Naive B cell (primary cell): ENCODE measurements at regions not wholly inside any gene's neighbourhood (a gene's known extent, or its start where the extent isn't known, plus 50 kb on each side); places are given as distances from the start of the nearest gene placed in this dataset.

ENCODE experiments used
- ATAC-seq, 2 donors: fragments of 150-1000 bp; cut with Tn5 transposase; 2 replicates each; pipeline ENCODE4 v1.10.0; 2021; ENCODE audit warnings: low read depth in 2 of 2, mild to moderate bottlenecking in 2 of 2, moderate library complexity in 2 of 2
- DNase-seq: peaks from one replicate; pipeline ENCODE4 v3.0.0; 2022
- H3K27ac Mint-ChIP-seq, 6 donors: one replicate each; pipeline ENCODE4 v1.8.0; 2020 to 2022; ENCODE audit warnings: mild to moderate bottlenecking in 6 of 6, mixed read lengths in 6 of 6, moderate library complexity in 5 of 6, inconsistent platforms in 2 of 6
- H3K27me3 Mint-ChIP-seq, 3 donors: one replicate each; pipeline ENCODE4 v1.8.0; 2021 to 2022; ENCODE audit warnings: mixed read lengths in 3 of 3, mild to moderate bottlenecking in 1 of 3
- H3K36me3 Mint-ChIP-seq, 2 donors: one replicate each; pipeline ENCODE4 v1.8.0; 2020 to 2022; ENCODE audit warnings: mixed read lengths in 2 of 2, inconsistent platforms in 1 of 2, mild to moderate bottlenecking in 1 of 2
- H3K4me1 Mint-ChIP-seq, 3 donors: one replicate each; pipeline ENCODE4 v1.8.0; 2020 to 2022; ENCODE audit warnings: mixed read lengths in 3 of 3, inconsistent platforms in 1 of 3, mild to moderate bottlenecking in 1 of 3, moderate library complexity in 1 of 3
- H3K4me3 Mint-ChIP-seq, 8 donors: one replicate each; pipeline ENCODE4 v1.8.0; 2020 to 2022; ENCODE audit warnings: mild to moderate bottlenecking in 8 of 8, mixed read lengths in 8 of 8, moderate library complexity in 8 of 8, inconsistent platforms in 2 of 8
- H3K9me3 Mint-ChIP-seq, 7 donors: one replicate each; pipeline ENCODE4 v1.8.0; 2020 to 2022; ENCODE audit warnings: mixed read lengths in 7 of 7, mild to moderate bottlenecking in 5 of 7, inconsistent platforms in 2 of 7, moderate library complexity in 1 of 7

DNA sequence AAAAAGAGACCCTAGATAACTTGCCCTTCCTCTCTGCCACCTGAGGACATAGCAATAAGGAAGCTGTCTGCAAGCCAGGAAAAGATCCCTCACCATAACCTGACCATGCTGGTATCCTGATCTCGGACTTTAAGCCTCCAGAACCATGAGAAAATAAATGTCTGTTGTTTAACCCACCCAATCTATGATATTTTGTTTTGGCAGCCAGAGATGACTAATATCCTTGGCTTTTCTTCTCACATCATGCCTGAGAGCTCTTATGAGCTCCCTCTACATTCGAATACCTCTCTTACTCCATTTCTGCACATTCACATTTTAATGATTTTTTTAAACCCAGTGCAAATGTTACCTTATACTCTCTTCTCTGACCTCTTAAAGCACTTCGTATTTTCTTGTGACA lies 214.0 kb upstream of the CHRM2 start:
- ATAC-seq: no peak
- H3K9me3 Mint-ChIP-seq: peaks cover 0 to 10% (median 5%) of the 10 kb centered on the region in 7 donors

DNA sequence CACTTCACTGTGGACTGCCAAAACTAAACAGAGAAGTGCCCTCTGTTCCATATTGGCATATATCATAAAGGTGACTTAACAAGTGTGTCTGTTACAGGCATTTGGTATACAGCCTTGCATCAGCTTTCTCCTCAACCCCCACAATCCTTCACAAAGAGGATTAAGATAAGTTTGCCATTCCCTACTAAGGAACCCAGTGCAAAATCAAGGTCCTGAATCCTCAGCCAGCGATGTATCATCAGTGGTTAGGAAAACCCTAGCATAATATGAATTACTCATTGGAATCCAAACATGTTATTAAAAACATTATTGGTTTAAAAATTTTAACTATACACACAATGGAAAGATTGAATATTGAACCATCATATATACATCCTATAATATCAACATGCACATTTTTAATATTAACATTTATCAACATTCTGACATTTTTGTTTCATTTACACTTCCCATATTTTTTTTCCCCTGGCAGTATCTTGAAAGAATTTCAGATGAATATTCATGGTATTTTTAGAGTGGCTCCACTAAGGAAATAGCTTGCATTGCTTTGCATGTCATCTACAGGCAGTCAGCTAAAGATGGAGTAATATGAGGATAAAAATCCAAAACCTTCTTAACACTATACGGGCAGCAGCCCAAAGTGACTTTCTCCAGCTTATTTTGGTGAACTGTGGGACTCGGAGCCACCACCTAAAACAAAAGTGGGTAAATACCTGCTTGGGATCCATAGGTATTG lies 215.6 kb upstream of the CHRM2 start:
- no peaks in the 10 kb centered on the region for H3K36me3 Mint-ChIP-seq
- H3K27me3 Mint-ChIP-seq: no peaks in the 10 kb centered on the region
- no peak overlapping the region for H3K27ac Mint-ChIP-seq
- no peaks in the 10 kb centered on the region for H3K4me1 Mint-ChIP-seq
- peaks cover 0 to 25% (median 7%) of the 10 kb centered on the region in 7 donors for H3K9me3 Mint-ChIP-seq
- ATAC-seq (no peak), DNase-seq (no peak)
- no peak overlapping the region for H3K4me3 Mint-ChIP-seq

More for the DNA sequence above, 214.0 kb upstream of the CHRM2 start:
- DNase-seq: no peak
- no peaks in the 10 kb centered on the region for H3K4me1 Mint-ChIP-seq
- no peaks in the 10 kb centered on the region for H3K27me3 Mint-ChIP-seq
- H3K36me3 Mint-ChIP-seq: no peaks in the 10 kb centered on the region
- no peak overlapping the region for H3K27ac Mint-ChIP-seq
- no peak overlapping the region for H3K4me3 Mint-ChIP-seq

DNA sequence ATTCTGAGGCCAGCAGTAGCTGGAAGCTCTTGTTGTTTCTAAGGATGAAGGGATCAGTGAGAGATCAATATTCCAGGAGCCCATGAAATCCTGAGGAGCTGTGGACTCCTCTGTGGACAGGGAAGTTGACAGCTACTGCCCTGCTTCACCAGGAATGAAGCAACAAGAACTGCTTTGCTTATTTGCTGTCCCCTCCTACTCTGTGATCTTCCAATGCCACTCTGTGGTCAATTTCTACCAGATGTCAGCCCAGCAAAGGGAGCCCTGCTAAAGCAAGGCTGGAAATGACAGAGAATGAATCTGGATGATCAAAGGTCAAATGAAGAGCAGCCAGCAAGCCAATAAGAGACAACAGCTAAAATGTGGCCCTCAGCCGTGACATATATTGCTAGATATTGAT lies 227.5 kb upstream of the CHRM2 start:
- no peak for DNase-seq
- ATAC-seq: no peak
- no peaks in the 10 kb centered on the region for H3K27me3 Mint-ChIP-seq
- H3K4me1 Mint-ChIP-seq: no peaks in the 10 kb centered on the region
- no peak overlapping the region for H3K27ac Mint-ChIP-seq
- no peak overlapping the region for H3K4me3 Mint-ChIP-seq
- peaks cover 0 to 4% (median 2%) of the 10 kb centered on the region in 7 donors for H3K9me3 Mint-ChIP-seq
- H3K36me3 Mint-ChIP-seq: no peaks in the 10 kb centered on the region

DNA sequence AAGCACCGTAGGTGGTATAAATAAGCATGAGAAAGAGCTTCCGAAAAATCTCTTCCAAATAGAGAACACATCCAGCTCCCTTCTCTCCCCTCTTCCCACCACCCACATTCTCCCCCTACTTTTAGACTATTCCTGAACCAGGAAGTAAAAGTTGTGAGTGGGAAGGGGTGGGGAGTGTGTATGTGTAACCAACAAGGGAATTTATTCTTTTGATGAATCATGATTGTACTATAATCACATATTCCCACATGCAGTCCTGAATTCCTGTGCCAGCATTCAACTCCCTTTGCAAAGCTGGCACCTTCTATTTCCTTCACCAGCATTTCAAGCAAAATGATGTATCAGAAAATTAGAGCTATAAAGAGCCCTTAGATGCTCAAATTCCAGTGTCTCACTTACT lies 230.6 kb upstream of the CHRM2 start:
- ATAC-seq (no peak), DNase-seq (no peak)
- H3K27me3 Mint-ChIP-seq: no peaks in the 10 kb centered on the region
- H3K27ac Mint-ChIP-seq: no peak overlapping the region
- H3K4me3 Mint-ChIP-seq: no peak overlapping the region
- no peaks in the 10 kb centered on the region for H3K4me1 Mint-ChIP-seq
- no peaks in the 10 kb centered on the region for H3K36me3 Mint-ChIP-seq
- H3K9me3 Mint-ChIP-seq: peaks cover 0 to 10% (median 2%) of the 10 kb centered on the region in 7 donors

DNA sequence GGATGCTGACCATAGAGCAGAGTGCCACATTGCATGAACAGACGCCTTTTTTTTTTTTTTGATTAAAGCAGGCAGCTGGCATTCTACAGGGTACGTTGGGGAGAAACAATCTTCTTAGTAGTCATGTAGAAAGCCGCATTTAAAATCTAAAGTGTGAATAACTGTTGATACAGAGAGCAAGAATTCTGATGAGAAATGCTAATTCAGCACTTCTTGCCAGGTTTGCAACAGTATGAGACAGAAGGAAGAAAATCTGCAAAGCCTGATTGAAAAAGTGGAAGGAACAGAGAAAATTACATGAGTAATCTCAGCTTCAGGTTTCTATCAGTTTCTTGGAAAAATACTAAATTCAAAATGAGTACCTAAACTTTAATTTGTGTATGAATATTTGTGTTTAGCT lies 232.7 kb upstream of the CHRM2 start:
- no peak for DNase-seq
- no peak overlapping the region for H3K27ac Mint-ChIP-seq
- no peaks in the 10 kb centered on the region for H3K36me3 Mint-ChIP-seq
- peaks cover 0 to 11% (median 4%) of the 10 kb centered on the region in 7 donors for H3K9me3 Mint-ChIP-seq
- no peaks in the 10 kb centered on the region for H3K4me1 Mint-ChIP-seq
- no peak overlapping the region for H3K4me3 Mint-ChIP-seq
- no peak for ATAC-seq
- no peaks in the 10 kb centered on the region for H3K27me3 Mint-ChIP-seq

DNA sequence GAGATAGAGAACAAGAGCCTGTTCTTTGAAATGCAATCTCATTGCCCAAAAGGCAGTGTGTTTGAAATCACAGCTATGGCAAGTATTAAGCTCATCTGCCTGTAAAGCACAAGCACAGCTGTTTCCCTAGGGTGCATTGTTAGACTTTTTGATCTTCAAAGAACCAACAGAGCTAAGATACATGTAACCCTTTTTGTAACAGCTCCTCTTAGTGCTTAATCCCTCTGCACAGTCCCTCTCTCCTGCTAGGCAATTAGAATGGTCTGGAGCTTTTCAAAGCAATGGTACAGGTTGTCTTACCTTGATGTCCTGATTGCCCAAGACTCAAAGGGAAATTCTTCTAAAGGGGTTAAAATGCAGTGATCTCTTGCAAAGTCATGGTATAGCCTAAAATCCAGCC lies 249.6 kb upstream of the CHRM2 start:
- DNase-seq (no peak), ATAC-seq (no peak)
- H3K4me1 Mint-ChIP-seq: no peaks in the 10 kb centered on the region
- no peak overlapping the region for H3K4me3 Mint-ChIP-seq
- no peaks in the 10 kb centered on the region for H3K27me3 Mint-ChIP-seq
- H3K9me3 Mint-ChIP-seq: peaks cover 0 to 5% (median 3%) of the 10 kb centered on the region in 7 donors
- no peak overlapping the region for H3K27ac Mint-ChIP-seq
- H3K36me3 Mint-ChIP-seq: no peaks in the 10 kb centered on the region

DNA sequence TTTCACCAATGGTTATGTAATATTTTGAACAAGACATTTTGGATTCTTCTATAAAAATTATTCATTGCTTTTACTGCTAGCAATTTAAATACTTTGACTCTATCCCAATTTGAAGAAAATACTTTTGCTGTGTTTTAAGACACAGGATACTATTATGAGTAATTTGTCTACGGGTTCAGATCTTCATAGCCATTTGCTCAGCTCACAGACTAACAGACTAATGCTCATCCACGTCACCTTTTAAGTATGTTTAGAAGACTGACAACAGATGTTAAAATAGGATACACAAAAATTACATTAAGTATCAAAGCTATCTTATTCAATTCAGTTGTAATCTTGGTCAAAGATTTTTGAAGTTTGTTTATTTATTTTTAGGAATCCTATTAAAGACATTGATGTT lies 251.3 kb upstream of the CHRM2 start:
- DNase-seq: no peak
- no peak for ATAC-seq
- H3K27ac Mint-ChIP-seq: no peak overlapping the region
- no peak overlapping the region for H3K4me3 Mint-ChIP-seq
- no peaks in the 10 kb centered on the region for H3K27me3 Mint-ChIP-seq
- no peaks in the 10 kb centered on the region for H3K36me3 Mint-ChIP-seq
- no peaks in the 10 kb centered on the region for H3K4me1 Mint-ChIP-seq
- H3K9me3 Mint-ChIP-seq: peaks cover 4 to 9% (median 7%) of the 10 kb centered on the region in 7 donors

DNA sequence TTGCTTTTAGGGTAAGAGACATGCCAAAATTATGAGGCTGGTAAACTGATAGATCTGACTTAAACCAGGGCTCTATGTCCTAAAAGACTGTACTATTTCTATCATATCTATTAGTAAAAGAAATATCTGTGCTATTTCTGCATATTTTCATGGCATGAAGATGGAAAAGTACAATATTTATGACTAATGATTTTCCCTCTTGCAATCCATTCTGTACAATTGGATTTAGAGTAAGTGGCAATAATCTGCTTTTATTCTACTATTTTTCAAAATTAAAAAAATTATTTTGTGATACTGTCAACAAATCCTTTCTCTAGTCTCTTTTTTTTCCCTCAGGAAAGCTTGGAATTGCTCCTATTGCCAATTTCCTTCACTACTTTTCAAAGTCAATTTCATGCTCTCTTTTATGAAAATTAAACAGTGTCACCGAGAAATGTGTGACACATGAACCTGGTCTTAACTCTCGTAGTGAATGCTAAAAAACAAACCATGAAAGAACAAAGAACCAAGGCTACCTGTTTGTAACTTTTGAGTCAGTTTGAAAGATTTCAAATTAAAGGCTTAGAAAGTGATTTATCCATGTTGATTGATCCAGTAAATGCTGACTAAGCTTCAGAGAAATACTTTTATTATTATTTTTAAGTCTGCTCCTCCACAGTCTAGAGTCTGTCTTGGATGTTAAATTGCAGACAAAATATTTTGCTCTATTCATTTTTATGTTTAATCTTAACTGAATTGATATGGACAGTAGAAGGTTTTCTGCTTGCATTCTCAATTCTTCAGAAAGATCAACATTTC lies 262.7 kb upstream of the CHRM2 start:
- ATAC-seq: no peak
- DNase-seq: no peak
- Mint-ChIP-seq H3K36me3 (no peaks in the 10 kb centered on the region), H3K4me1 (no peaks in the 10 kb centered on the region), H3K4me3 (no peak overlapping the region), H3K9me3 (peaks cover 0 to 9% (median 4%) of the 10 kb centered on the region in 7 donors), H3K27me3 (no peaks in the 10 kb centered on the region), H3K27ac (no peak overlapping the region)

DNA sequence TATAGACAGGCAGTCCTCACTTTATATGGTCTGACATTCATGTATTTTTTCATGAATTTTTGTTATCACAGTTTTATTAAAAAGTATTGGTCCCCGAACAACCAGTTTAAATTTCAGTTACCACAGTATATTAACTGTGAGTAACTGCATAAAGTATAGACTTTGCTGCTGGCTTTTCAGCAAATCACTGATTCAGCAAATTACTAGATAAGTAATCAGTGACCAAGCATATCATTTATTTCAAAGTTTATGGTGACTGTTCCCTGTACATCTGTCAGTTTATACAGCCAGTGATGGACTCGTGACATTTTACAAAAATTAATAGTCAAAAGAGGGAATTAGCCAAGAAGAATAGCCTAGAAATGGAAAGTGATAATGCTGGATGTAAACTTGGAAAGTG lies 266.7 kb upstream of the CHRM2 start:
- peaks cover 6 to 10% (median 7%) of the 10 kb centered on the region in 7 donors for H3K9me3 Mint-ChIP-seq
- ATAC-seq (no peak), DNase-seq (no peak)
- H3K27ac Mint-ChIP-seq: no peak overlapping the region
- H3K36me3 Mint-ChIP-seq: no peaks in the 10 kb centered on the region
- no peak overlapping the region for H3K4me3 Mint-ChIP-seq
- no peaks in the 10 kb centered on the region for H3K27me3 Mint-ChIP-seq
- no peaks in the 10 kb centered on the region for H3K4me1 Mint-ChIP-seq

DNA sequence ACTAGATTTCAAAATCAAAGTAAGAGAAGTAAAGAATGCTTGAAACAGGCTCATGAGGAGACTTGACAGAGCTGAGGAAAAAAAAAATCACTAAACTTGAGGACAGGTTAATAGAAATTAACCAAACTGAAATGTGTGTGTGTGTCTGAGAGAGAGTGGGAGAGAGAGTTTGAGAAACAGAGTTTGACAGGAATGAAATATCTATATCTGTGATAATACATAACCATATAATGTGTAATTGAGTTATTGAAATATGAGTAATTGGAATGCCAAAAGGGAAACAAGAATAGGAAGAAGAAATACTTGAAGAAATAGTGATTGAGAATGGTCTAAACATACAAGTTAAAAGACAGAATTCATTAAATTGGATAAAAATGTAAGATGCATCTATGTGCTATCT lies 268.0 kb upstream of the CHRM2 start:
- ATAC-seq (no peak), DNase-seq (no peak)
- Mint-ChIP-seq H3K27me3 (no peaks in the 10 kb centered on the region), H3K9me3 (peaks cover 4 to 10% (median 7%) of the 10 kb centered on the region in 7 donors), H3K4me1 (no peaks in the 10 kb centered on the region), H3K36me3 (no peaks in the 10 kb centered on the region), H3K4me3 (no peak overlapping the region), H3K27ac (no peak overlapping the region)

DNA sequence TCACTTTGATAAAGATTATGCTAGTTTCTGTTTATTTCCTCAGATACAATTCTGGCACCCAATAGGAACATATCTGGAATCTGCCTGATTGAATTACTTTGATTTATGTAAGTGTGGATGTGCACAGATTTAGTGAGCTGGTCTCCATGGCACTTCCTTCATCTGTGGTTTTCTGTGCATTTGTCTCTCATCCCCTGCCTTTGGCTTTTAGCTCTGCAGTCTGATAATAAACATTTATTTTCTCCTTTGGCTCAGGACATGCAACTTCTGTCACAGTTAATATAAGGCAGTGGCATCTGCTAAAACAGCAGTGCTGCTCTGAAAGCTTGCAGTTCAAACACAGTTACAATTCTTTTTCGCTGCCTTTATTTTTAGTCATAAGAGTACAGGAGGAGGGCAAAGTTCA lies 273.7 kb upstream of the CHRM2 start:
- Mint-ChIP-seq H3K9me3 (peaks cover 0 to 10% (median 4%) of the 10 kb centered on the region in 7 donors), H3K27ac (no peak overlapping the region), H3K4me3 (no peak overlapping the region), H3K27me3 (no peaks in the 10 kb centered on the region), H3K36me3 (no peaks in the 10 kb centered on the region), H3K4me1 (no peaks in the 10 kb centered on the region)
- no peak for ATAC-seq
- DNase-seq: no peak

DNA sequence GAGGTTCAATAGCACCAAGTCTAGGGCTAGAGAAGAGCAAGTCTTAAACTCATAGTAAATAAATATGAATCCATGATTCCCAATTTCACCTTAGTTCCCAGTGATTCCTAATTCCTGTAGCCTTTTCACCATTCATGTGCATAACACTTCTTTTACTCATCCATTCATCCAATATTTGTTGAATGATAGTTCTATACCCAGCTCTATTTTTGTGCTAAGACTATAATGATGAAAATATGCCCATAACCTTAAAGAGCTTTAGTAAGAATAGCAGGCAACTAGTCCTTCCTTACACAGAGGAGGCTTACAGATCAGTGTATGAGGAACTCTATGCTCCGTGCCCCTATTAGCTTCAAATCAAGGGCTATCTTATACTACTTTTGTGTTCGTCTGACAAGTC lies 280.2 kb upstream of the CHRM2 start:
- Mint-ChIP-seq H3K4me3 (no peak overlapping the region), H3K9me3 (no peaks in the 10 kb centered on the region), H3K4me1 (no peaks in the 10 kb centered on the region), H3K36me3 (no peaks in the 10 kb centered on the region), H3K27me3 (no peaks in the 10 kb centered on the region), H3K27ac (no peak overlapping the region)
- ATAC-seq: no peak
- no peak for DNase-seq

DNA sequence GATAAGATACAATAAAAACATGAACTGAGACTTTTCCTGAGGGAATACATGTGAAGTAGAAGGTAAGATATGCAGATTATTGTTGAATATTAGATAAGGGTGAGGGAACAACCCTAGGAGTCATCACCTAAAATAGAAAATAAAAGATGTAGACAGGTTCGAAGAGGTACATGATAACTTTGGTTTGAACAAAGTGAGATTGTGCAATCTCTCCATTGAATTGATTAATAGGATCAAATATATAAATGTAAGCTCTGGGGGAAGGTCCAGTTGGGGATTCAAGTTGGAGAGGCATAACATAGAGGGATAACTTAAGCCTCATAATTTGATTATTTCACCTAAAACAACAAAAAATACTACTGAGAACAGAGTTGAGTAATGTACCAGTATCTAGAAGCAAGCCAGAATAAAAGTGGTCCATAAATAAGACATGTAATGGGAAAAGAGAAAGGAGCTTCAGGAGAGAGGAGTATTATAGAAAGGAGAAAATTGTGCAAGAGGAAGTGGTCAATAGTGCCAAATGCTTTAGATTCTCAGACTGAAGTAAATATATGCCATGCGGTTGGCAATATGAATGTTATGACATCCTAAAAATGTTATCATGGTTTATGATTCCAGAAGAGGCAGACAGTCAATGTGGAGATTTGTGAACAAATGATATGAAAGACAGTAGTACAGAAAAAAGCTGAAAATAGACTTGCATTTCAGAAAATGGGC lies 282.3 kb upstream of the CHRM2 start:
- no peaks in the 10 kb centered on the region for H3K27me3 Mint-ChIP-seq
- no peaks in the 10 kb centered on the region for H3K36me3 Mint-ChIP-seq
- peaks cover 0 to 4% (median 0%) of the 10 kb centered on the region in 7 donors for H3K9me3 Mint-ChIP-seq
- ATAC-seq (no peak), DNase-seq (no peak)
- H3K4me1 Mint-ChIP-seq: no peaks in the 10 kb centered on the region
- no peak overlapping the region for H3K27ac Mint-ChIP-seq
- no peak overlapping the region for H3K4me3 Mint-ChIP-seq

DNA sequence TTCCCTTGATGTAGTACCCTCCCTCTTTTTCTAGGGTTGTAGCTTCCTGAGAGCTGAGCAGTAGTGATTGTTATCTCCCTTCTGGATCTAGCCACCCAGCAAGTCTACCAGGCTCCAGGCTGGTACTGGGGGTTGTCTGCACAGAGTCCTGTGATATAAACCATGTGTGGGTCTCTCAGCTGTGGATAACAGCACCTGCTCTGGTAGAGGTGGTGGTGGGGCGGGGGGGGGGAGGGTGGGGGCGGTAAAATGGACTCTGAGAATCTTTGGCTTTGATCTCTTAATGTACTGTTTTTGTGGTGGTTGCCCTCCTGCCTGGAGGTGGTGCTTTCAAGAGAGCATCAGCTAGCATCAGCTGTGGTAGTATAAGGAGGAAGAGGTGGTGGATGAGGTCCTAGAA lies 302.0 kb upstream of the CHRM2 start:
- Mint-ChIP-seq H3K27me3 (no peaks in the 10 kb centered on the region), H3K9me3 (peaks cover 5 to 15% (median 8%) of the 10 kb centered on the region in 7 donors), H3K4me1 (no peaks in the 10 kb centered on the region), H3K27ac (no peak overlapping the region), H3K36me3 (no peaks in the 10 kb centered on the region), H3K4me3 (no peak overlapping the region)
- ATAC-seq (no peak), DNase-seq (no peak)
